ENCODE measurements at regions not wholly inside any gene's neighbourhood (a gene's known extent, or its start where the extent isn't known, plus 50 kb on each side); places are given as distances from the start of the nearest gene placed in this dataset.
A peak's percentile ranks its signal among the peaks of the same experiment; 100 is the strongest.

DNA sequence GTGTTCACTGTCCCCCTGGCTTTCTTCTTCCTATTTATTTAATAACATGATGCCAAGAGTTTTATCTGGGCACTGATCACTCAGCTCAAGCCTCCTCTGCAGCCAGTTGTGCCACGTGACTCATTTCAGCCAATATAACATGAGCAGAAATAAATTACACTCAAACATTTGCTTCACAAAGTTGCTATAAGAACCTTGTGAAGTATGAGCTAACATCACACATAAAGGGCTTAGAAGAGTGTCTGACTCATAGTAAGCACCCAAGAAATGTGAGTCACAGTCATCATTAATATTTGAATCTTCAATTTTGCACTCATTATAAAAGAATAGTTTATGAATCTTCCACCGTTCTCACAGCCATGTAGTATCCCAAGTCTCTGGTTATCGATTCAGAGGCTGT, 414.6 kb upstream of the NPVF start:
- no peak for DNase-seq

GRCh38 chr7:25643286-25643685, 415.0 kb upstream of the NPVF start:
- DNase-seq = no peak

- DNase-seq = no peak
Measured at GRCh38 chr7:25643770-25644394, 415.6 kb upstream of the NPVF start.

GRCh38 chr7:25646726-25647413, 418.6 kb upstream of the NPVF start:
- no peak for DNase-seq

DNA sequence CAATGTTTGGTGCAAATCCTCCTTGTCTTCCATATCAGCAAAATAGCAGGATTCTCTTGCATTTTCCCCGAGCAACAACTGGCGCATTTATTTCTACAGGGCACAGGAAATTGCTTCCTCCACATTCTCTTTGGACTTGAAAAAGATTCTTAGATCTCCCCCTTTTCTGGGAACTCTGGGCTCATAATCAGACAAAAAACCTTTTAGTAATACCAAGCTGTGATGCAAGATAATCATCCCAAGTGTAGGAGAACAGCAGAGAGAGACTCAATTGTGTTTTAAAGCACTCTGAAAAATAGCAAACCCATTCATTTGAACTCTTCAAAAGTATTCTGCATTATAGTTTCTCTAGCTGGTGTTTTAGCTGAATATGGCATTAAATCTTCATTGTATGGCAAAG, 419.6 kb upstream of the NPVF start:
- DNase-seq = no peak

DNA sequence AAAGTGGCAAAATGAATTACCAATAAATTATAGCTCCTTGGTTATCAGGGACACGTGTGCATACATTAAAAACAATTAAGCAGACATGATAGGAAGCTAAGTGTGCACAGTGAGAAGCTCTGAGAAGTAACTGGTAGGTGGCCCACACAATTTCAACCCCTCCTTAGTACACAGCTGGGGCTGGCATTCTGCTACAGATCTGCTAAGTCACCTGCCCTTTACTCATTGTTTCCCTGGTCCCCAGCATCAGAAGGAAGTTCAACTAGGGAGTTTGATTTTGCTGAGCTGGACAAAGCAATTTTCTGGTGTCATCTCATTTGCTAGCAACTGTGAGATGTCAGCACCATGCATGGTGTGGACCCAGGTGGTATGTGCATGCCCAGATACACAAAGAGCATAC, 424.1 kb upstream of the NPVF start:
- no peak for DNase-seq

- DNase-seq = no peak
Measured at GRCh38 chr7:25653384-25653783, 425.1 kb upstream of the NPVF start.

DNA sequence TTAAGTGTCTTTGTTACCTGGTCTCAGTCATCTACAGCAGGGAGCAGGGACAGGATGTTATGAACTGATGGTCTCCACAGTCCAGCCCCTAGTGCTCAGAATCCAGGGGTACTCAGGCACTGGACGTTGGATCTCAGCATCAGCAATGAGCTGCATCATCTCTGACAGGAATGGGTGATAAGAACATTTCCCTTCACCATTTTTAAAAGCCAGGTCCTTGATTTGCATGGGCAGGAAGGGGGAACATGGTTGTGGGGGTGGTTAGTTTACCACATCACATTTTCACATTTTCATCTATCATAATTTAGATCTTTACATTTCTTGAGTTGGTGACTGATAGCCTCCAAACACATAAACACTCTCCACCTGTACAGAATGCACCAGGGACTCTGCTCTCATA, 427.8 kb upstream of the NPVF start:
- no peak for DNase-seq

DNA sequence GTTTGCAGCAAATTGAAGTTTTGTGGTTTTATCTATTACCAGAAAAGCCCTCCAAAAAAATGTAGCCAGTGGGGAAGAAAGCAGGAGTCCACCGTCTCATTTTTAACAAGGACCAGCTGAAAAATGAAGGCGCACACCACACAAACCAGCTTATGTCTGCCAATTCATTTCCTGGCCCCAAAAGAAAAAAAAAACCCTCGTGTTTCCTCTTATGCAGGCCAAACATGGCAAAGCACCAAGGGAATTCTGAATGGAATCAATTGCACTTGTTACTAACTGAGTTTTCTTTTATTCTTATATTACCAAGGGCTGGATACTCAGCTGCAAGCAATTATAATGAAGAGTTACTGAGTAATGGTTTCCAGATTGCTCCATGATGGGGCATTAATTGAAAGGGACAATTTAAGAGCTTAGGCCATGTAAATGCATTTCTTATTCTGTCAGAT, 428.3 kb upstream of the NPVF start:
- DNase-seq = no peak

GRCh38 chr7:25658375-25658774, 430.1 kb upstream of the NPVF start:
- no peak for DNase-seq

DNA sequence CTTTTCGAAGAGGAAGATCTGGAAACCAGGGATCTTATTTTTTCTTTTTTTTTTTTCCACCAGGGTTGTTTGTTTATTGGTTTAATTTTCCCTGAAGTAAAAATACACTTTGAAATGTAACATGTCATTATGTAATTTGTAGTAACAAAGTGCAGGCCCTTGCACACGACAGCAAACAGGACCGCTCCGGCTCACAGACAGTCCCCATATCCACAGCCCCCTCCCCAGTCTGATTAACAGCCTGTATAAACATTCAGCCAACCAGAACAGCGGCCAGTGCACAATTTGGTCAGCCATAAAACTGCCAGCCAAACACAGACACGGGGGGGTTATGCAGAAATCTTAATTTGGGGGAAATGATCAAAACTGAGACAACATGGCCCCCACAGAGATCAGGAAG, 431.6 kb upstream of the NPVF start:
- DNase-seq = no peak

GRCh38 chr7:25662841-25663800, 434.8 kb upstream of the NPVF start:
- no peak for DNase-seq

DNA sequence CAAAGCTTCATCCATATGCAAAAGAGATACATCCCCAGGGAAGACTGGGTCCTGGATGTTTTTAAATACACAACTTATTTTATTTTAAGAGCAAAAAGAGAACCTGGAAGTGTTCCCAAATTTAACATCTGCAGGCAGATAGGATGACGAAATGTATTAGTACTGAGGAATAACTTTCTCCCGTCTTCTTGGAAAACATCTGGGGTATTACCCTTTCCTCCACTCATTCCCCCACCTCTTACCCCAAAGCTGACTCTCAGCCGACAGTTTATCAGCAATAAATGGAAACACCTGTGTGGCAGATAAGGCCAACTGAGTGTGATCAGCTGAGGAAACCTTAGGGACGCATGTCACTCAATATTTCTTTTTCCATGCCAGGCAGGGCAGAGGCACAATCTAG, 435.6 kb upstream of the NPVF start:
- DNase-seq = no peak

DNA sequence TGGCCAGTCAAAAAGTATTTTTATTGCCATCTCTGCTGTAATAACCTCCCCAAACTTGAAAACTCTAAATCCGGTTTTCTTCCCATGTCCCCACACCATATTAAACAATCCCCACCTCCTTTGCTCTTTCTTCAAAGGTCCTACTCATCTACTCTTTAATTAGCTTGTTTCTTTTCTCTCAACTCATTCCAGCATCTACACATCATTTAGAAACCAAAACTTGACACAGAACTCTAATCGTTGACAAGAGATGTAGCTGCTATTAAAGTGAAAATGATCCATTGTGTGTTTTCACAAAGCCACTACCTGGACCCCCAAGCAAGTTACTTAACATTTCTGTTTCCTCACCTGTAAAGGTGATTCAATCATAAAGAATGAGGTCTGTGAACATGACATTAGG, 436.3 kb upstream of the NPVF start:
- no peak for DNase-seq

- no peak for DNase-seq
Measured at GRCh38 chr7:25665374-25665773, 437.1 kb upstream of the NPVF start.

DNA sequence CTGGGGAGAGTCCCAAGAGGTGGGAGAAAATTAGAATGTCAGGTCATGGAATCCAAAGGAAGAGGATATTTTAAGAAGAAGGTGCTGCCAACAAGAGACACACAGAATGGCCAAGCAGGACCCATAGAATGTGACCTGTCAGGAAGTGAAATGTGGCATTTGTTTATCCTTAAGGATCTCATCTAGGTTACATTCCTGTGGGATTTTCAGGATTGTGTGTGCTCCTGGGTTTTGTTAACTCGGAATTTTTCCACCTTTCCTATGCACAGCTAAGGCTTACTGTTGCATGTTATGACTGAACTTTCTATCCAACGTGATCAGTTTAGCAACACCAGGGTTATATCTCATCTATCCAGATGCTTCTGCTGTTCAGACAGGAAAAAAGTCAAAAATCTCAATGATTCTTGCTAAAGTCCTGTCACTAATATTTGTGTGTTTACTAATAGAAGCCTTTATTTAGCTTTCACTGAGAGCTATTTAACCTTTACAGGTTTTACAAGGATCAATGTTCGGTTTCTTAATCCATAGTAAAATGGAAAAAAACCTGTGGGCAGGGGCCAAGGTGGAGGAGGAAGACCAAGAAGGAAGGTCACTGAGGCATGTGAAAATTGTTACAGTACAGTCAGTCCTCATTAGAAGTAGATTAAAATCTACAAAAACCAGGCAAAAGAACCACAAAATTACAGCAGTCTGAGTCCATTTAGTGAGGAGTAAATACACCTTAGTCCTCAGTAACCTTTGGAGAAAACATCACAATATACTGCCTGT, 437.8 kb upstream of the NPVF start:
- no peak for DNase-seq

DNA sequence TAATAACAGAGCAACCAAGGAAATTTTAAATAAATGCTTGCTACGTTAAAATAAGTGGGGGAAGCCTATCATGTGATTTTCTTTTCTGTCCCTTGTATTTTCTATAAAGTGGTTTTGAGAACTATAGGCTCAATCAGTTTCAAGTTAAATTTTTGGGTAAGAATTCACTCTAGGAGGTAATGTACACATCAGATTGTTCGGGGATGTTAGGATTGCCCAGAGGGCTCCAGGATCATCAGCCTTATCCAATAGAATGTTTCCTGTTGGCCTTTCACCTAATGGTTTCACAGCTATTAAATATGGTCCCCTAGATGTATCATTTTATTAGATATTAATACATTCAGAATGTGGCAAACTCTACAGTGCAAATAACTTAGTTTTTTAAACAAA, 438.4 kb upstream of the NPVF start:
- DNase-seq = no peak

- peak; percentile 53 for DNase-seq
Measured at GRCh38 chr7:25669281-25669781, 441.0 kb upstream of the NPVF start.

GRCh38 chr7:25669961-25670841, 441.9 kb upstream of the NPVF start:
- no peak for DNase-seq

DNA sequence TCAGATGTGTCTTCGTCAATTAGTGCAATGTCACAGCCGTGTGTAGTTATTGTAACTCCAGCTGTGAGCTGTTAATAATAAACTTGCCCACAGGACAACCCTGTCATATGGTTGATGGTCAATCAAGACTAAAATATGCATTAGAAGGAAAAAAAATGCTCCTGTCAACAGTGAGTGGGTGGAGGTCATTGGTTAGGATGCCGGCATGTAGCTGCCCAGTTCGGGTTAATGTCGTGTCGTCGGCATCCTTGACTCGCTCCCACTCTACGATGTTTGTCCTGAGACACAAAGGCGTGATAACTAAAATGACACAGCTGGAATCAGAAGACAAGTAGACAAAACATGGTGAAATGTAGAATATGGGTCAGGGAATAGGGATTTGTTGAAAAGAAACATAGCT, 442.8 kb upstream of the NPVF start:
- no peak for DNase-seq

DNA sequence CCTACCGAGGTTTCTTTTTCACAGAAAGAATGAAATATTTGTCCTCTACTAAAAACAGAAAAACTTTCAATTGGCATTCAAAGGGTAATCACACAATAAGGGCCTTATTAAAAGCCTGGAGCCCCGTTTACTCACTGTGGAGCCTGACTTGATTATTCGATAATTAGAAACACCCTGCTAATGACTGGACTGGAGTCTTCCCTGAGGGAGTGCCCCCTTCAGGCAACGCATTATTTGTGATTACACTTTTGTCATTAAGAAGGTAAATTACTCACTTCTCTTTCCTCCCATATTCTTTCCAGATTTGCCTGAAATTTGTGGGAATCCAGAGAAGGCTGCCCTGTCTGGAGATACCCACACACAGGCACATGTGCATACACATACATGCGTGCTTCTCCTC, 444.2 kb upstream of the NPVF start:
- no peak for DNase-seq
